ENCODE measurements at regions not wholly inside any gene's neighbourhood (a gene's known extent, or its start where the extent isn't known, plus 50 kb on each side); places are given as distances from the start of the nearest gene placed in this dataset.

- WGBS, 2 donors: 56 to 66% methylated on average over 1 of the region's 1 CpG
- no peak overlapping the region for H3K27ac ChIP-seq
- H3K36me3 ChIP-seq: no peaks in the 10 kb centered on the region
- no peaks in the 10 kb centered on the region for H3K9me3 ChIP-seq
- H3K4me1 ChIP-seq: no peaks in the 10 kb centered on the region
- no peaks in the 10 kb centered on the region for H3K27me3 ChIP-seq
- no peak for DNase-seq
- H3K4me3 ChIP-seq: no peak overlapping the region
- TF ChIP-seq POLR2A (IDR thresholded peaks at IDR 0.05) (no peak), POLR2AphosphoS5 (IDR thresholded peaks at IDR 0.05) (no peak), EP300 (IDR thresholded peaks at IDR 0.05) (no peak)
- TF ChIP-seq, protein P1, sequence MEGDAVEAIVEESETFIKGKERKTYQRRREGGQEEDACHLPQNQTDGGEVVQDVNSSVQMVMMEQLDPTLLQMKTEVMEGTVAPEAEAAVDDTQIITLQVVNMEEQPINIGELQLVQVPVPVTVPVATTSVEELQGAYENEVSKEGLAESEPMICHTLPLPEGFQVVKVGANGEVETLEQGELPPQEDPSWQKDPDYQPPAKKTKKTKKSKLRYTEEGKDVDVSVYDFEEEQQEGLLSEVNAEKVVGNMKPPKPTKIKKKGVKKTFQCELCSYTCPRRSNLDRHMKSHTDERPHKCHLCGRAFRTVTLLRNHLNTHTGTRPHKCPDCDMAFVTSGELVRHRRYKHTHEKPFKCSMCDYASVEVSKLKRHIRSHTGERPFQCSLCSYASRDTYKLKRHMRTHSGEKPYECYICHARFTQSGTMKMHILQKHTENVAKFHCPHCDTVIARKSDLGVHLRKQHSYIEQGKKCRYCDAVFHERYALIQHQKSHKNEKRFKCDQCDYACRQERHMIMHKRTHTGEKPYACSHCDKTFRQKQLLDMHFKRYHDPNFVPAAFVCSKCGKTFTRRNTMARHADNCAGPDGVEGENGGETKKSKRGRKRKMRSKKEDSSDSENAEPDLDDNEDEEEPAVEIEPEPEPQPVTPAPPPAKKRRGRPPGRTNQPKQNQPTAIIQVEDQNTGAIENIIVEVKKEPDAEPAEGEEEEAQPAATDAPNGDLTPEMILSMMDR (IDR thresholded peaks at IDR 0.05): no peak
- ATAC-seq (ENCODE audit: low FRiP score in 2 of 2): no peak
These were observed 478.0 kb upstream of the TENM4 start for GRCh38 chr11:79918846-79919245.

GRCh38 chr11:79906164-79906563, 465.3 kb upstream of the TENM4 start:
- Histone ChIP-seq H3K36me3 (no peaks in the 10 kb centered on the region), H3K27me3 (no peaks in the 10 kb centered on the region), H3K4me1 (no peaks in the 10 kb centered on the region), H3K9me3 (peaks cover 0 to 3% (median 0%) of the 10 kb centered on the region in 4 donors), H3K4me3 (no peak overlapping the region), H3K27ac (no peak overlapping the region)
- DNase-seq (no peak), ATAC-seq (ENCODE audit: low FRiP score in 2 of 2) (no peak)
- TF ChIP-seq EP300 (IDR thresholded peaks at IDR 0.05) (no peak), POLR2AphosphoS5 (IDR thresholded peaks at IDR 0.05) (no peak), POLR2A (IDR thresholded peaks at IDR 0.05) (no peak)
- TF ChIP-seq, protein P1 (IDR thresholded peaks at IDR 0.05): no peak
- 80 to 86% methylated on average over 8 of the region's 8 CpGs for WGBS, 2 donors

- 50 to 63% methylated on average over 2 of the region's 2 CpGs for WGBS, 2 donors
- ATAC-seq (ENCODE audit: low FRiP score in 2 of 2): peak in 1 of 2 donors; percentile 59
- H3K27me3 ChIP-seq: no peaks in the 10 kb centered on the region
- no peaks in the 10 kb centered on the region for H3K9me3 ChIP-seq
- DNase-seq: no peak
- H3K36me3 ChIP-seq: no peaks in the 10 kb centered on the region
- no peak overlapping the region for H3K4me3 ChIP-seq
- no peak overlapping the region for H3K27ac ChIP-seq
- no peaks in the 10 kb centered on the region for H3K4me1 ChIP-seq
- TF ChIP-seq POLR2A (IDR thresholded peaks at IDR 0.05) (no peak), POLR2AphosphoS5 (IDR thresholded peaks at IDR 0.05) (peak in 1 of 2 donors; percentile 15)
These were observed 461.7 kb upstream of the TENM4 start for GRCh38 chr11:79902493-79902892.

- ATAC-seq (ENCODE audit: low FRiP score in 2 of 2): no peak
- Histone ChIP-seq H3K36me3 (no peaks in the 10 kb centered on the region), H3K4me3 (no peak overlapping the region), H3K4me1 (no peaks in the 10 kb centered on the region), H3K9me3 (no peaks in the 10 kb centered on the region), H3K27me3 (no peaks in the 10 kb centered on the region), H3K27ac (no peak overlapping the region)
- WGBS, 2 donors: 46 to 58% methylated on average over 1 of the region's 1 CpG
- DNase-seq: no peak
- TF ChIP-seq EP300 (IDR thresholded peaks at IDR 0.05) (no peak), POLR2AphosphoS5 (IDR thresholded peaks at IDR 0.05) (no peak), POLR2A (IDR thresholded peaks at IDR 0.05) (no peak)
These were observed 457.1 kb upstream of the TENM4 start for GRCh38 chr11:79897896-79898295.

- no peak for DNase-seq
- H3K27me3 ChIP-seq: no peaks in the 10 kb centered on the region
- H3K36me3 ChIP-seq: no peaks in the 10 kb centered on the region
- no peak overlapping the region for H3K27ac ChIP-seq
- no peak for ATAC-seq (ENCODE audit: low FRiP score in 2 of 2)
- no peaks in the 10 kb centered on the region for H3K4me1 ChIP-seq
- no peaks in the 10 kb centered on the region for H3K9me3 ChIP-seq
- TF ChIP-seq EP300 (IDR thresholded peaks at IDR 0.05): no peak
- TF ChIP-seq, protein P1 (IDR thresholded peaks at IDR 0.05): no peak
- TF ChIP-seq POLR2A (IDR thresholded peaks at IDR 0.05): no peak
- no peak for TF ChIP-seq POLR2AphosphoS5 (IDR thresholded peaks at IDR 0.05)
- no peak overlapping the region for H3K4me3 ChIP-seq
These were observed 455.4 kb upstream of the TENM4 start for GRCh38 chr11:79896258-79896657.

DNA sequence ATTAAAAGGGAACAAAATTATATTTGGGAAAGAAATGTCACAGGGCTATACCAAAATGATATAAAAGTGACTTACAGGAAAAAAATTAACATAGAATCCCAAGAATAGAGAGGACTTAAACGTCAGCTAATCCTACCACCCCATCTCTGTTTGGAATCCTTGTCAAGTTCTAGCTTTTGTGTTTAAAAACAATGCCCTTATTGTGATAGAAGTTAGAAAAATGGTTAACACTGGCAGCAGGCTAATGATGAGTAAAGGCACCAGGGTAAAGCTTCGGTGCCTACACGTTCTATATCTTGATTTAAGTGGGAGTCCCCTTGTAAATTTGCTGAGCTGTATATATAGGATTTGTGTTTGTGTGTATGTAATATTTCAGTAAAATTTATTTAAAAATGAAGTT, 453.3 kb upstream of the TENM4 start:
- TF ChIP-seq EP300 (IDR thresholded peaks at IDR 0.05) (no peak), POLR2AphosphoS5 (IDR thresholded peaks at IDR 0.05) (no peak), POLR2A (IDR thresholded peaks at IDR 0.05) (no peak)
- TF ChIP-seq, protein P1 (IDR thresholded peaks at IDR 0.05): no peak
- H3K4me1 ChIP-seq: no peaks in the 10 kb centered on the region
- no peak overlapping the region for H3K27ac ChIP-seq
- no peaks in the 10 kb centered on the region for H3K36me3 ChIP-seq
- 71 to 75% methylated on average over 3 of the region's 3 CpGs for WGBS, 2 donors
- no peak for ATAC-seq (ENCODE audit: low FRiP score in 2 of 2)
- no peaks in the 10 kb centered on the region for H3K9me3 ChIP-seq
- no peak overlapping the region for H3K4me3 ChIP-seq
- no peak for DNase-seq
- H3K27me3 ChIP-seq: no peaks in the 10 kb centered on the region
